ENCODE measurements at regions not wholly inside any gene's neighbourhood (a gene's known extent, or its start where the extent isn't known, plus 50 kb on each side); places are given as distances from the start of the nearest gene placed in this dataset.

DNA sequence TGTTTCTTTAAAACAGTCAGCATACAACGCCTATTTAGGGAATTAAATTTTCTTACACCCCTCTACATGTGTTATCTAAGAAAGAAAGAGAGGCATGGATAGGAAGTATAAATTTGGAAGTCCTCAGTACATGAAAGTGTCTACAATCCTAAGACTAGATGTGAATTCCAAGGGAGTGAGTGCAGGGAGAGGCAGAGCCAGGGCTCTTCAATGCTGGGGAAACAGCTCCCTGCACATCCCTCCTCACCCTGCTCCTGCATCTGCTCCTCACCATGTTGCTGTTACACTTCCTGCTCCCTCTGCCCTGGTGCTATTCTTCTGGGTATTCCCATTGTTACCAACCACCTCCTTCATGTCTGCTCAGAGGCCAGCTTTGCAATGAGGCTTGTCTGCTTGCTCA, 229.1 kb upstream of the AKR1E2 start:
- TF ChIP-seq, protein P1, sequence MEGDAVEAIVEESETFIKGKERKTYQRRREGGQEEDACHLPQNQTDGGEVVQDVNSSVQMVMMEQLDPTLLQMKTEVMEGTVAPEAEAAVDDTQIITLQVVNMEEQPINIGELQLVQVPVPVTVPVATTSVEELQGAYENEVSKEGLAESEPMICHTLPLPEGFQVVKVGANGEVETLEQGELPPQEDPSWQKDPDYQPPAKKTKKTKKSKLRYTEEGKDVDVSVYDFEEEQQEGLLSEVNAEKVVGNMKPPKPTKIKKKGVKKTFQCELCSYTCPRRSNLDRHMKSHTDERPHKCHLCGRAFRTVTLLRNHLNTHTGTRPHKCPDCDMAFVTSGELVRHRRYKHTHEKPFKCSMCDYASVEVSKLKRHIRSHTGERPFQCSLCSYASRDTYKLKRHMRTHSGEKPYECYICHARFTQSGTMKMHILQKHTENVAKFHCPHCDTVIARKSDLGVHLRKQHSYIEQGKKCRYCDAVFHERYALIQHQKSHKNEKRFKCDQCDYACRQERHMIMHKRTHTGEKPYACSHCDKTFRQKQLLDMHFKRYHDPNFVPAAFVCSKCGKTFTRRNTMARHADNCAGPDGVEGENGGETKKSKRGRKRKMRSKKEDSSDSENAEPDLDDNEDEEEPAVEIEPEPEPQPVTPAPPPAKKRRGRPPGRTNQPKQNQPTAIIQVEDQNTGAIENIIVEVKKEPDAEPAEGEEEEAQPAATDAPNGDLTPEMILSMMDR (IDR thresholded peaks at IDR 0.05; ENCODE audit: poor library complexity, severe bottlenecking), result no peak
- H3K27ac ChIP-seq (ENCODE audit: poor library complexity, severe bottlenecking), result no peak overlapping the region
- H3K4me1 ChIP-seq (ENCODE audit: insufficient read depth, poor library complexity, severe bottlenecking), result peaks cover 11% of the 10 kb centered on the region
- no peaks in the 10 kb centered on the region for H3K9me3 ChIP-seq (ENCODE audit: severe bottlenecking)
- H3K4me3 ChIP-seq (ENCODE audit: severe bottlenecking), result no peak overlapping the region
- H3K27me3 ChIP-seq (ENCODE audit: insufficient read depth, poor library complexity, severe bottlenecking), result no peaks in the 10 kb centered on the region
- DNase-seq (ENCODE audit: low spot score) (no peak), ATAC-seq (ENCODE audit: low read depth) (no peak)
- no peaks in the 10 kb centered on the region for H3K36me3 ChIP-seq (ENCODE audit: low read depth)

DNA sequence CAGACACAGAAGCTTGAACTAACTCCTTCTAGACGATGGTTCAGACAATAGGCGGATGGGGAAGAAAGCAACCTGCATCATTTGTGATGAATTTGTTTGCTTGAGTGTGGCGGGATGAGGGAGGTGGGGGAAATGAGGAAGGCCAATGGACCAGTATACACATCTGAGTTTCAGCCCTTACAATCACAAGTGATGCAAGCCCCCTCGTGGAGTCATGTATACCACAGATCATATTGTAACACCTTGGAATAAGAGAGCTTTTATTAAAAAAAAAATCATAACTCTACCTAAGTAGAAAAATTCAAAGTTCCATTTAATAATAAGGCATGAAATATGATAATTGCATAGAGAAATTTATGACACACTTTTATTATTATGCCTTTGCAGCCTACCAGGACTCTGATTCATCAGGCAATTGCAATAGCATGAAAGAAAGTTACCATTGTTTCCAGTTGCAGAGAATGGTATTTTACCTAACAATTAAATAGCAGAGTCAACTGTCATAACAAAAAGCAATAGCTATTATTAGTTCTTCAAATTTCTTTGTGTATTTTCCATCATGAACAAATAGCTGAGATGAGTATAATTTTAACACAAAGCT, 230.2 kb upstream of the AKR1E2 start:
- Histone ChIP-seq H3K27ac (ENCODE audit: poor library complexity, severe bottlenecking) (no peak overlapping the region), H3K9me3 (ENCODE audit: severe bottlenecking) (no peaks in the 10 kb centered on the region), H3K4me1 (ENCODE audit: insufficient read depth, poor library complexity, severe bottlenecking) (peaks cover 11% of the 10 kb centered on the region), H3K27me3 (ENCODE audit: insufficient read depth, poor library complexity, severe bottlenecking) (no peaks in the 10 kb centered on the region), H3K4me3 (ENCODE audit: severe bottlenecking) (no peak overlapping the region), H3K36me3 (ENCODE audit: low read depth) (no peaks in the 10 kb centered on the region)
- DNase-seq (ENCODE audit: low spot score) (no peak), ATAC-seq (ENCODE audit: low read depth) (peak; percentile 69)
- TF ChIP-seq, protein P1 (IDR thresholded peaks at IDR 0.05; ENCODE audit: poor library complexity, severe bottlenecking), result no peak

DNA sequence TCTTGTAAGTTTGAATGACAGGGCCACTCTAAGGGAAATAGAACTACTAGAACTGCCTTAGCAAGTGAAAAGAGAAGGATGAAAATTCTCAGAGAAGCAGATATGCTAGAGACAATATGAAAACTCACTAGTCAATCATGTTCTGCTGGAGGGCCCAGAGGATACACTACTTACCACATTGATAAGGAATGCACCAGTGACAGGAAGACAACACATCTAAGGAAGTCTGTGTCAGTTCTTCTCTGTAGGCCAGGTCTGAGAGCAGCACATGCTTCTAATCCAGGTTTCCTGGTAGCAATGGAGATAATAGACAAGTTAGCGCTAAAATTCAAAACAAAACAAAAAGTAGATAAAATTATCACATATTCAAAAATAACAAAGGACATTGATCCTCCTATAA, 235.2 kb upstream of the AKR1E2 start:
- Histone ChIP-seq H3K36me3 (ENCODE audit: low read depth) (no peaks in the 10 kb centered on the region), H3K27ac (ENCODE audit: poor library complexity, severe bottlenecking) (no peak overlapping the region), H3K4me1 (ENCODE audit: insufficient read depth, poor library complexity, severe bottlenecking) (peaks cover 2% of the 10 kb centered on the region), H3K9me3 (ENCODE audit: severe bottlenecking) (no peaks in the 10 kb centered on the region), H3K27me3 (ENCODE audit: insufficient read depth, poor library complexity, severe bottlenecking) (no peaks in the 10 kb centered on the region), H3K4me3 (ENCODE audit: severe bottlenecking) (no peak overlapping the region)
- TF ChIP-seq, protein P1 (IDR thresholded peaks at IDR 0.05; ENCODE audit: poor library complexity, severe bottlenecking), result no peak
- DNase-seq (ENCODE audit: low spot score), result no peak
- no peak for ATAC-seq (ENCODE audit: low read depth)

DNA sequence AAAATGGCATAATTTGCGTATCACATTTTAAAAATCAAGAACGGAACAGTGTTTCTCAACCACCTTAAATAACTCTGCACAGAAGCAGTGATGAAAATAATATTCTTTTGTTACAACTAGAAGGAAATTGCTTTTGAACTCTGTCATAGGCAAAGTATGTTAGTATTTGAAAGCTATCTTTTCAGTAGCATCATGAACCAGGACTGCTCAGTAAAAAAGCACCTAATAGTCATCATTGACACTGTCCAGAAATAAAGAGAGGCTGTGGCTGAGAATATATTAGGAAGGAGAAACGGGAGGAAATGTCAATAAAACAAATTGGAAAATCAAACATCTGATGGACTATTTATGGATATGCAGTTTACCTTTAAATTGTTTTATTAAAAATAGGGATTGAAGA, 237.2 kb upstream of the AKR1E2 start:
- no peak for ATAC-seq (ENCODE audit: low read depth)
- H3K27ac ChIP-seq (ENCODE audit: poor library complexity, severe bottlenecking), result no peak overlapping the region
- H3K4me1 ChIP-seq (ENCODE audit: insufficient read depth, poor library complexity, severe bottlenecking), result no peaks in the 10 kb centered on the region
- H3K27me3 ChIP-seq (ENCODE audit: insufficient read depth, poor library complexity, severe bottlenecking), result no peaks in the 10 kb centered on the region
- H3K36me3 ChIP-seq (ENCODE audit: low read depth), result no peaks in the 10 kb centered on the region
- no peaks in the 10 kb centered on the region for H3K9me3 ChIP-seq (ENCODE audit: severe bottlenecking)
- no peak for DNase-seq (ENCODE audit: low spot score)
- H3K4me3 ChIP-seq (ENCODE audit: severe bottlenecking), result no peak overlapping the region
- TF ChIP-seq, protein P1 (IDR thresholded peaks at IDR 0.05; ENCODE audit: poor library complexity, severe bottlenecking), result no peak

DNA sequence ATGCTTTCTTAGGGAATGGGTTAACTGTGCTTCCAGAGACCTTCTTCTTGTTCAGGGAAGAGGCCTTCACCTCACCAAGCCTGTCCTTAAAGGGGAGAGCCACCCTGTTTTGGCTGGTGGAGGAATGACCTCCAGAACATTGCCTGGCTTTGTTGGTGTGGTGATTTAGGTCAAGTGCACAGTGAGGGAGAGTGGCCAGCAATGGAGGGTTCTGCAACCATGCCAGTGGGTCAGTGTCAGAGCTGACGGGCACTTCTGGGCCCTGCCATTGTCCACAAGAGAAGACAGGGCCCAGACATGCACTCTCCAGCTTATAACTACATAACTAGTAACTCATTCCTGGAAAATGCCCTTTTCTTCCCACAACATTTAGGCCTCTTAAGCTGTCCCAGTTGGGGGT, 238.5 kb upstream of the AKR1E2 start:
- TF ChIP-seq, protein P1 (IDR thresholded peaks at IDR 0.05; ENCODE audit: poor library complexity, severe bottlenecking), result no peak
- Histone ChIP-seq H3K4me3 (ENCODE audit: severe bottlenecking) (no peak overlapping the region), H3K27ac (ENCODE audit: poor library complexity, severe bottlenecking) (no peak overlapping the region), H3K36me3 (ENCODE audit: low read depth) (no peaks in the 10 kb centered on the region), H3K27me3 (ENCODE audit: insufficient read depth, poor library complexity, severe bottlenecking) (no peaks in the 10 kb centered on the region), H3K4me1 (ENCODE audit: insufficient read depth, poor library complexity, severe bottlenecking) (no peaks in the 10 kb centered on the region), H3K9me3 (ENCODE audit: severe bottlenecking) (no peaks in the 10 kb centered on the region)
- ATAC-seq (ENCODE audit: low read depth) (no peak), DNase-seq (ENCODE audit: low spot score) (no peak)

All from RWPE2 (cell line).